ENCODE measurements at regions not wholly inside any gene's neighbourhood (a gene's known extent, or its start where the extent isn't known, plus 50 kb on each side); places are given as distances from the start of the nearest gene placed in this dataset.
A peak's percentile ranks its signal among the peaks of the same experiment; 100 is the strongest.

DNA sequence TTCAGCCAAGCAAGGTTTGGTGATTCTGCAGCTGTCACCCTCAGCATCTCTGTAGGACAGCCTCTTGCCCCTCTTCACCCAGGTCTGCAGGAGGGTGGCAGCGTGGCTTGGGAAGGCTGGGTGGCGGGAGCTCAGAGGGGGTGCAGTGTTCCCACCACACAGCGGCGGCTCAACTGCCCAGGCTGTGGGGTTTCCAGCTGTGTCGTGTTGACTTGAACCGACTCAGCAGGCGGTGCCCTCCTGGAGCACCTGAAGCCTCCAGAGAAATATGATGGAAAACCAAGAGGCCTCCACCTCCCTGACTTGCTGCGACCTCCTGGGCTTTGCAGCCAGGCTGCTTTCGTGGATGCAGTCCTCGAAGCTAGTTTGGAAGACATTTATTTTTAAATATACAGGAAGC, 68.0 kb upstream of the KLF6 start:
- TF ChIP-seq GATA3 (IDR thresholded peaks at IDR 0.05; ENCODE audit: low read depth, low read length) (no peak), GATA2 (IDR thresholded peaks at IDR 0.05; ENCODE audit: low read depth, low read length) (no peak)

DNA sequence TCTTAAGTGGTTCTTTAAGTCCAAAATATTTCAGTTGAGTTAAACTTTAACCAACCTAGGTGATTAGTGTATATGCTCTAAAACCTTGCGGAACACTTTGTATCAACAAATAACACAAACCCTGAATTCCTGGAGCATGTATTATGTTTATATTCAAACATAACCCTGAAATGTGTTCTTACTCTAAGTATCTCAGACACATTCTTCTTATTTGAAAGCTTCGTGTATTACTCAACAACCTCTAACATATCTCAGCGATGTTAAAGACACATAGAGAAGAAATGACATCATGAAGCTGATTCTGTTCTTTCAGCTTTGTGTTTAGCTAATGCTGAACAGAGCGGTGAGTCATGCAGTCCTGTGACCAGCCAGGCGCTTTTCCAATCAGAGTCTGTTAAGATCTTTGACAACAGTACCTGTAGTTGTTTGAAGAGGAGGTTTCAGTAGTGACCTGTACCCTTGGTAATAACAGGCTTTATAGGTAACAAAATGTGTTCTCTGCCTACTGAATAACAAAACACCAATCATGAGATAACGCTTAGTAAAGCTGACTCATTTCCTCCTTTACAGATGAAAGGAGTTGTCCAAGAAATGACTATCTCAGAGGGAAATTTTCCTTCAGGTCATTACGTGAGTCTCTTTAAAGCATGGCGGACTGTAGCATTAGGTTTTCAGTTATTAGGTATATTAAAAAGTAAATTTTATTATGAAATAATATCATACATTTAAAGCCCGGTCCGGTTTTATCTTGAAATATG, 67.3 kb upstream of the KLF6 start:
- TF ChIP-seq GATA2 (IDR thresholded peaks at IDR 0.05; ENCODE audit: low read depth, low read length) (no peak), GATA3 (IDR thresholded peaks at IDR 0.05; ENCODE audit: low read depth, low read length) (no peak)

DNA sequence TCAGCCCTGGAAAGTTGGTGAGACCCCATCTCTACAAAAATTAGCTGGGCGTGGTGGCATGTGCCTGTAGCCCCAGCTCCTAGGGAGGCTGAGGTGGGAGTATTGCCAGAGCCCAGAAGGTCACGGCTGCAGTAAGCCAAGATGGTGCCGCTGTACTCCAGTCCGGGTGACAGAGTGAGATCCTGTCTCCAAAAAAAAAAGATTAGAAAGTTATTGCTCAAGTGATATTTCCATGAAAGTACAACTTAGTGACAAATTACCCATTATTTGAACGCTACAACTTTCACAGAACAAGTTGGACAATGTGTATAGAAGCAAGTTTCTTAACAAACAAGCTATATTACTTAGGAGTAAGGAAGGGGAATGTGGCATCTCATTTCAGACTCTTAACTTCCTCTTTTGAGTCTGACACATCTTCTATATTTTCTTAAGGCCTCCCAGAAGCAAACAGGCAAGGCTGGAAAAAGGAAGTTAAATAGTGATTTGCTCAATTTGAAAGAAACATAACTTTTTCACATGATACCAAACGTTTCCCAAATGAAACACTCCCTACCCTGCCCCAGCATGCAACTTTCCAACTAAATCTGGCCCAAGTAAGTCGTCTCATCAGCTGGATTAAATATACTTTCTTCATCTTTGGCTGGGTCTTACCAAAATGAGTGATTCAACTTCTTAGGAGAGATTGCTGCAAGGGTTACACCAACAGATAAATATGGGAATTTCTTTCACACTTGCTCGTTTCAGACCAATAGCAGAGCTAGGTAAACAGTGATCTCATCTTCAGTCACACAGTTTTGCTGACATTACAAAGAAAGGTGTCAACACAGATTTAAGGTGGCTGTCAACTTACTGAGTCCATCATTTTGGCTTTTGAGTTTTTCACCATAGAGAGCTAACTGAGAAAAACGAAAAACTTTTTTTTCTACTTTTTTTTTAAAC, 66.3 kb upstream of the KLF6 start:
- TF ChIP-seq GATA2 (IDR thresholded peaks at IDR 0.05; ENCODE audit: low read depth, low read length) (no peak), GATA3 (IDR thresholded peaks at IDR 0.05; ENCODE audit: low read depth, low read length) (no peak)

DNA sequence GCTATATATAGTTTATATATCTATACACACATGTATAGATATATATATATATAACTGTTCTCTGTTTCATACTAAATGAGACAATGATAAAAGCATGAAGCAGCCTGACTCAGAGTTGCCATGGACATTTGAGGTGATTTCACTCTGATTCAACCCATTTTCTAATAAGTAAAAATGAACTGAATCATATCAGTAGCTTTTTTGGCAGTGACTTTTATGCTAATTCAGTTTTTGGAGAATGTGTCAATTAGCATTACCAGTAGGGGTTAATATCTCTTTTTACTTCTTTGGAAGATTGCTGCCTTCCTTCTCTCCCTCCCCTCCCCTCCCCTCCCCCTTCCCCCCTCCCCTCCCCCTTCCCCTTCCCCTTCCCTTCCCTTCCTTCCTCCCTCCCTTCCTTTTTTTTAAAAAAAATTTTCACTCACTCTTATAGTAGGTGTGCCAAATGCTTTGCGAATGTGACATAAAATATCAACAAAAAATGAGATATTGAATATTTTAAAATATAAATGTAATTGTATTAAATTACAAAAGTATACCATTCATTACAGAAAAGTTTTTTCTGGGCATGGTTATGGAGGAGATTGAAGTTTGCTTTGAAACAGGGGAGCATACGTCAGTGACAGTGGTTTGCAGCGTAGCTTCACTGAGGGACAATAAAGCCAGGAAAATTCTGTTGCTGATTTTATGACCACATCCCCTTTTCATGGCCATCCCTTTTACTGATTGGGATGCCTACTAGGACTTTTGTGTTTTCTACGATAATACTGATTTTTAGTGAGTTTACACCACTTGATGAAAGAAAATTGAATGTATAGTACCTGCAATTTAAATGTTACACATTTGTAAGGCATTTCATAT, 64.0 kb upstream of the KLF6 start:
- TF ChIP-seq GATA3 (IDR thresholded peaks at IDR 0.05; ENCODE audit: low read depth, low read length) (no peak), GATA2 (IDR thresholded peaks at IDR 0.05; ENCODE audit: low read depth, low read length) (no peak)

DNA sequence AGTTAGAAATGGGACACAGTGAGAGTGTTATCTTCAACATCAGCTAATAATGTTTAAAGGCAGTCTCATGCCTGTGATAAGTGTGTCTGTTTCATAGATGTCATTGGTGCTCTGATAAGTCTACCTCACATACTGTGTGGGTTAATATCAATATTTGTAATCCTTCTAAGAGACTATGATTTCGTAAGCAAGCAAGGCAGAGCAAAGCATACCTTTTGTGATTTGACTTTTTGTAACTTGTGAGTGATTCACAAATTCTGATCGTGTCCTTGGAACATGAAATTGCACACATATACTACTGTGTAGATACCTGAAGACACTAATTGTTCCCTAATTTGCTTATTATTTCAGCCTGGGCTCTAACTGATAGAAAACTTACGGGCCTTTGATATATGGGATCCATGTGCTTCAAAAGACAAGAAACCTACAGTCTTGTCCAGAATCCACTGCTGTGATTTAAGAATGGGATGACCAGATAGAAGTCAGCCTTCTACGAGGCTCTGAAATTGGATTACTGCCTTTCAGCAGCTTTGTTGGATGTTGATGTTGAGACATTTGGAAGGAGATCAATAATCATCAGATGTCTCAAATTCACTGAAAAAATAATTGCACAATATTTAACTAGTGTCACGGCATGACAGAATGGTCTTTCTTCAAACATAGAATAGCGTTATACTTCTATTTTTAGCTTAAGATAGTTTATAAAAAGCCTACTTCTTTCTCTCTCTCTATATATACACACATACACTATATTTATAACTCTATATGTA, 63.2 kb upstream of the KLF6 start:
- TF ChIP-seq GATA3 (IDR thresholded peaks at IDR 0.05; ENCODE audit: low read depth, low read length) (no peak), GATA2 (IDR thresholded peaks at IDR 0.05; ENCODE audit: low read depth, low read length) (no peak)

DNA sequence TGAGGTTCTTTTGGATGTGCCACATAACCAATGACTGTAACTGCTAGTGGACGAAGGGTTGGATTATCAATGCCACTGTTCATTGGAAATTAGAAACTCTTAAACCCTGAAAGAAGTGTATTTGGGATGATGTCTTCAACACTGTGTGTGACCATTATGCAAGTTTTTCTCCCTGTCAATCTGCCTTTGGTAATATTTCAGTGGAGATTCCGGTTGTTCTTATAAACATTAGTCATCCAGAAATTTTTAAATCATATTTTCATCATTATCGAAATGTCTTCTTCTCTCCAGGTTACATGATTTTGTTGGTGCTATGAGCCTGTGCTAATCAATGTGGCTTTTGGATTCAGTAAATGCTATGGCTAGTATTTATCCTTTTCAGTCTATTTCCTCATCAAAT, 61.7 kb upstream of the KLF6 start:
- TF ChIP-seq GATA3 (IDR thresholded peaks at IDR 0.05; ENCODE audit: low read depth, low read length) (no peak), GATA2 (IDR thresholded peaks at IDR 0.05; ENCODE audit: low read depth, low read length) (no peak)

DNA sequence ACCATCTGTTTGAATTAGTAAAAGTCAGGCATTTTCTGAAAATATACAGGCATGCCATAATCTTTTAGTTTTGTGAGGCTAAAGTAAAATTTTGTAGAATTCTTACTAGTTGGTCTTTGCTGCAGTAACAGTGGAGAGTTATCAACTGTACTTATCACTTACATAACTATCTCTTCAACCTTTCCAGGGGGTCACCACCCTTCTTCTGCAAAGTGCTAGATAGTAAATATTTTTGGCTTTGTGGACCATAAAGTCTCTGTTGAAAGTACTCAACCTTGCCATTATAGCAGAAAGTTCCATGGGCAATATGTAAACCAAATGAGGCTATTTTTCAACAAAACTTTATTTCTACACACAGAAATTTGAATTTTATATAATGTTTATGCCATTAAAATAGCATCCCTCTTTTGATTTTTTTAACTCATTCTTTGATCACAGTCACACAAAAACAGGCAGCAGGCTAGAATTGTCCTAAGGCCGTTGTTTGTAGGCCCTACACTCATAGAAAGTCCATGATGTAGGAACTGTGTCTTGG, 59.5 kb upstream of the KLF6 start:
- TF ChIP-seq GATA2 (IDR thresholded peaks at IDR 0.05; ENCODE audit: low read depth, low read length) (no peak), GATA3 (IDR thresholded peaks at IDR 0.05; ENCODE audit: low read depth, low read length) (no peak)

DNA sequence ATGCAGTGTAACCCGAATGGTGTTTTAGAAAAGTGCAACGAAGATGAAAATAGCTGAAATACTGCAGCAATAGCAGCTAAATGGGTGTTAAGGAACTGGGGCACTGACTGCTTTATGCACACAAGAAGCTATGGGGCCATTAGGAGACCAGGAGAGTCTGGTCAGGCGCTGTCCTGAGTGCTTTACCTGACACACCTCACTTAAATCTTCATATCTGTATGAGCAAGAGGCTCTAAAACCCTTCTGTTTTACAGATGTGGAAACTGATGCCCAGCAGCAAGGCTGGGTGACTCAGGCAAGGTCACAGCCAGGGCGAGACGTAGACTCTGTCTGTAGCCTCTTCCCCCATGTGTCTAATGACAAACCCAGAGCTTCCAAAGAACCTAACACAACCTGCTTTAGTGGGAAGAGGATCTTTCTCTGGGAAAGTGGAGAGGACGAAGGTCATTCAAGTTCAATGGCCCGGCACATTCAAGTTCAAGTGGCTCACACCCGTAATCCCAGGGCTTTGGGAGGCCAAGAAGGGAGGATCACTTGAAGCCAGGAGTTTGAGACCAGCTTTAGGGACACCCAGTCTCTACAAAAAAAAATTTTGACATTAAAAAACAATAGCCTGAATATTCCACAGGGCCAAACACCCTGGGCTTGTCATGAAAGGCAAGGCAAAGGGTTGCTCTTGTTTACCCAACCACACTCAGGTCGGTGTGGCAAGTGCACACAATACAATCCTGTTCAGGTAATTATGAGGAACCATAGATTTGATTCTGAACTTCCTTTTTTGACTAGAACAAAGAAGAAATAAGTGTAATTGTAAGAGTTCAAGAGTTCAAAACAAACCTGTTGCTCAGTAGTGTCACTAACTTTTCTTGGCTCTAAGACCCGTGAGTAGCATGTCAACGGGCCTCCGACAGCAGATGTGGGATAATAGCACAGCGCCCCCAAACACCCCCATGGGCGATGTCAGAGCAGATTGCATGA, 53.7 kb upstream of the KLF6 start:
- TF ChIP-seq GATA3 (IDR thresholded peaks at IDR 0.05; ENCODE audit: low read depth, low read length) (no peak), GATA2 (IDR thresholded peaks at IDR 0.05; ENCODE audit: low read depth, low read length) (no peak)

DNA sequence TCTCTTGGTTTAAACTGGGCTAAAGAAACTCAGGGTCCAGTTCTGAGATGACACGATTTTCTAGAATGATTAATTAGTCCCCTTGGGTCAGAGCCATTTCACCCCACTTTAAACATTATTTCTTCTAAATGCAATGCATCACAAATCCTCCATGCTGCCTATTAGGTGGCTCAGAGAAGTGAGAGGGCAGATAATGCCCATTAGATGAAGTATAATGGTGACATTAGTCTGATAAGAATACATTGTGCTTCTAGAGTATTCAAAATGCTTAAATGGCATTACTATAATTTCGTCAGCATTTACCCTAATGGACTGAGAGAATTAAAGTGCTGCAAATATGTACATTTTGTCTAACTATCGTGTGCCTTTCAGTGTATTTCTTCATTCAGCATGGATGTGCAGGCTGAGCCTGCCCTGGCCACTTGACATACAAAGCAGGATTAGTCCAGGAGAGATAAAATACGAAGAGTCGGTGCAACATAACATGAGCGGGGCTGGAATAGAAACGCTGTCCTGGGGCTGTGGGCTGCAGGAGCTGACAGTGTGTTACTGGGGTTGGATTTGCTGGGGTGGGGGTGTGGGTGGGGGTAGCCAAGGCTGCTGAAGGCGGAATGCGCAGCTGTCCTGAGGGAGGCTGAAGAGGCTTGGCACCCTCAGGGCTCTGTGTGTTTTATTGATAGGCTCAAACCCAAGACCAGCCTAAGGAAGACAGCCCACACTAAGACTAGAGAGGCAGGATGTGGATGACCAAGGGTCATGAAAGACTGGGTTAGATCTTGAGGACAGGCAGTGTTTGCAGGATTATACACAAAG, 52.8 kb upstream of the KLF6 start:
- no peak; the same call in 1 of the 2 replicates for TF ChIP-seq GATA3 (IDR thresholded peaks at IDR 0.05; ENCODE audit: low read depth, low read length)
- TF ChIP-seq GATA2 (IDR thresholded peaks at IDR 0.05; ENCODE audit: low read depth, low read length), result no peak; the same call in 1 of the 2 replicates

DNA sequence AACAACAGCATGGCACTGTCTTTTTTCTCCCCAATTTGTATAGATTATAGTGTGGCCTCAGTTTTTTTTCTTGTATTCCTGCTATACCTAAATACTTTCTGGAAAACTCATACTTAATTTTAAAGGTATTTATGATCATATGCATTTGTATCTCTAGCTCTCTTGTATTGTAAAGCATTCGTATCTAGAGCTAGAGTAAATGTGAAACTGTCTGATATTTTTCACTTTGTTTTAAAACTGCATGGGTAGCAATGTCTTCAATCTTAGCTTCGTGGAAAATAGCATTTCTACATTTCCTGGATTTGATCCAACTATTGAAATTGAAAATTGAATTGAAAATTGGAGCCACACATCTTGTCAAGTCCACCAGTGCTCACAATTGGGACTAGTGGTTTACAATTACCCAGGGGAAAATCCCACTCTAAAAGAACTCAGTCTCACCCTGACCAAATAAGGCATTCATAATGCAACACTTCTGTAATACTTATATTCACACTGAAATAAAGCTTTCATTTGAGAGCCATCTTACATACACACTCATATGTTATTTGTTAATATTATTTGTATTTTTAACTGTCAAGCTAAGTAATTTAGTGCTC, 51.3 kb upstream of the KLF6 start:
- no peak for TF ChIP-seq GATA3 (IDR thresholded peaks at IDR 0.05; ENCODE audit: low read depth, low read length)
- no peak for TF ChIP-seq GATA2 (IDR thresholded peaks at IDR 0.05; ENCODE audit: low read depth, low read length)

DNA sequence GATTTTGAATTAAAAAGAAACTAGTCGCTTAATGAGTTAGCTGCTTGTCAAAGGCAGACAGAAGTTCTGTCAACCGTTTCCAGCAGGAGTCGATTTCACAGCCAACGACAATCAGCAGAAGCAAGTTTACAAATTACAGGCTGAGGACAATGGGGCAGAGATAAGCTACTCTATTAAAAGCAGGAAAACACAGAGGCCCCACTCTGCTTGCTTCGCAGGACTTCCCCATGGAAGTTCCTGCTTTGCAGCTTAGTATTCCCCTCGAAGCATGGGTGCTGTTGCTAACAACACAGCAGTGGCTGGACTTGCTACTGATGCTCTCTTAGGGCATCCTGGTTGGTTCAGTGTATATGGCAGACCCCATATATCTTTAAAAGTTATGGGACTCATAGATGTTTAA, 50.8 kb upstream of the KLF6 start:
- no peak for TF ChIP-seq GATA3 (IDR thresholded peaks at IDR 0.05; ENCODE audit: low read depth, low read length)
- peak; percentile 31; the same call in 1 of the 2 replicates for TF ChIP-seq GATA2 (IDR thresholded peaks at IDR 0.05; ENCODE audit: low read depth, low read length)

All from SH-SY5Y (cell line).